ENCODE measurements at regions not wholly inside any gene's neighbourhood (a gene's known extent, or its start where the extent isn't known, plus 50 kb on each side); places are given as distances from the start of the nearest gene placed in this dataset.

DNA sequence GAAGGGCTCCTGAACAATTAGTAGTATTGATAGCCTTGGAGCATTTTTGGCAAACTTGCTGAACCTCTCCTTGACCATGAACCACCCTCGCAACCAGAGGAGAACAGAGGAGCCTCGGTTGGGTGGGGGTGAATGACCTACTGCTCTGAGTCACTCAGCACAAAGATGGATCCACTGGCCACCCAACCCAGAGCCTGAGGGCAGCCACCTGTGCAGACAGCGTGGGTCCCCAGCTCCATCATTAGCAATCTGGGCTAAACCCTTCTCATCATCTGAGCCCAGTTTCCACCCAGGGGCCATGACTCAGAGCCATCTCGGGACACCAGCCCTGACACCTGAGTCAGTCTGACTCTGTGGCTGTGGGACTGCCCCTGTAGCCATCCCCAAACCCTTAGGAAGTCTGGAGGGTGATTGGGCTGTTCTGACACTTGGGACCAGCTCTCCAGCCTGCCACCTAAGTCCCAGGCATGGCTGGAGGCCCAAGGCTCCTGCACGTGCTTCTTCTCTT is 171.8 kb upstream of the GPR26 start:
- H3K27me3 ChIP-seq: peaks cover 0 to 38% of the 10 kb centered on the region in 2 donors
- H3K36me3 ChIP-seq: no peaks in the 10 kb centered on the region
- H3K4me1 ChIP-seq: no peaks in the 10 kb centered on the region
- TF ChIP-seq, protein P1, sequence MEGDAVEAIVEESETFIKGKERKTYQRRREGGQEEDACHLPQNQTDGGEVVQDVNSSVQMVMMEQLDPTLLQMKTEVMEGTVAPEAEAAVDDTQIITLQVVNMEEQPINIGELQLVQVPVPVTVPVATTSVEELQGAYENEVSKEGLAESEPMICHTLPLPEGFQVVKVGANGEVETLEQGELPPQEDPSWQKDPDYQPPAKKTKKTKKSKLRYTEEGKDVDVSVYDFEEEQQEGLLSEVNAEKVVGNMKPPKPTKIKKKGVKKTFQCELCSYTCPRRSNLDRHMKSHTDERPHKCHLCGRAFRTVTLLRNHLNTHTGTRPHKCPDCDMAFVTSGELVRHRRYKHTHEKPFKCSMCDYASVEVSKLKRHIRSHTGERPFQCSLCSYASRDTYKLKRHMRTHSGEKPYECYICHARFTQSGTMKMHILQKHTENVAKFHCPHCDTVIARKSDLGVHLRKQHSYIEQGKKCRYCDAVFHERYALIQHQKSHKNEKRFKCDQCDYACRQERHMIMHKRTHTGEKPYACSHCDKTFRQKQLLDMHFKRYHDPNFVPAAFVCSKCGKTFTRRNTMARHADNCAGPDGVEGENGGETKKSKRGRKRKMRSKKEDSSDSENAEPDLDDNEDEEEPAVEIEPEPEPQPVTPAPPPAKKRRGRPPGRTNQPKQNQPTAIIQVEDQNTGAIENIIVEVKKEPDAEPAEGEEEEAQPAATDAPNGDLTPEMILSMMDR (IDR thresholded peaks at IDR 0.05): no peak
- no peak overlapping the region for H3K4me3 ChIP-seq
- no peak for DNase-seq
- intact Hi-C loops (cut with DNase I): no loop called here
- no peak overlapping the region for H3K27ac ChIP-seq
- no peak for ATAC-seq
- H3K9me3 ChIP-seq: no peaks in the 10 kb centered on the region

DNA sequence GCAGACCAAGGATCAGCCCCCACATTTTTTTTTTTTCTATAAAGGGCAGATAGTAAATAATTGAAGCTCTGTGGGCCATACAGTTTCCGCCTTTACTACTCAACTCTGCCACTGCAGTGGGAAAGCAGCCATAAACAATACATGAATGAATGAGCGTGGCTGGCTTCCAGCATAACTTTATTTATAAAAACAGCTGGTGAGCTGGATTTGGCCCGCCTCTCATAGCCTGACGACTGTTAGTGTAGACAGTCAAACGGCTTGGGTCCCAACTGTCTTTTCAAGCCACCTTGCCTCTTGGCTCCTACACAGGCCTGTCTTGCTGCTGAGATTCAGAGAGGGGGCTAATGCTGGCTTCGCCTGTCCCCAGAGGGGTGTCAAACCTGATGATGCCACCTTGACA is 169.8 kb upstream of the GPR26 start:
- DNase-seq: peak in 2 of 4 donors; percentile 51 to 61
- TF ChIP-seq, protein P1 (IDR thresholded peaks at IDR 0.05): no peak

DNA sequence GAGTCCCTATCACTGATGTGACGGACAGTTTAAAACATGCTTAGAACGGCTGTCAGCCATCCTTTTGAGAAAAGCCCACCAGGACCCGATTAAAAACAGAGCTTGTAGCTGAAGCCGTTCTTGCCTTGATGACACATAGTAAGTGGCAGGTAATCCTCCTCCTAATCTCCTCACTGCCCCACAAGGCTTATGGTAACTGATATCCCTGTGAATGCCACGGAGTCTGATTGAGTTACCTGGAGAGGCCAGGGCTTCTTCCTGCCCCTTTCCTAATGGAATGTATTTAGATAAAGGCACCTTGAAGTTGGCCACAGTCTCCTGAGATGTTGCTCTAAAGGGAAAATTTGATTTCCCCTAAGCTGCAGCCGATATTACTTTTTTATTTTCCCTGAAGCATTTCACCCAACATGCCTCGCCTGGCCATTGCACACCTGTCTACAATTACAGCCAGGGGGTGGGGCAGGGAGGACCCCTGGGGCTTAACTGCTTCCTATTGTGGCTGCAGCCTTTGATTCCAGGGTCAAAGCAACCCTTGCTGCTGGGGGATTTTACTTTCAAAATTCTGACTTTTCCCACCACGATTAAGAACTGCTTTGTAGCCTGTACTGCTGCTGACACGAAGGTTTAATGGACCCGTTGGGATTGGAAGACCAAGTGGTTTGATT is 169.0 kb upstream of the GPR26 start:
- DNase-seq: no peak
- Histone ChIP-seq H3K36me3 (no peaks in the 10 kb centered on the region), H3K9me3 (no peaks in the 10 kb centered on the region), H3K27me3 (peaks cover 0 to 11% of the 10 kb centered on the region in 2 donors), H3K4me3 (no peak overlapping the region), H3K4me1 (no peaks in the 10 kb centered on the region), H3K27ac (no peak overlapping the region)
- intact Hi-C loops (cut with DNase I): no loop called here
- TF ChIP-seq, protein P1 (IDR thresholded peaks at IDR 0.05): no peak
- no peak for ATAC-seq

More for the DNA sequence above, 169.8 kb upstream of the GPR26 start:
- peaks cover 0 to 18% of the 10 kb centered on the region in 2 donors for H3K27me3 ChIP-seq
- ATAC-seq: no peak
- no peaks in the 10 kb centered on the region for H3K4me1 ChIP-seq
- H3K9me3 ChIP-seq: no peaks in the 10 kb centered on the region
- H3K36me3 ChIP-seq: no peaks in the 10 kb centered on the region
- no peak overlapping the region for H3K4me3 ChIP-seq
- intact Hi-C loops (cut with DNase I): no loop called here
- H3K27ac ChIP-seq: no peak overlapping the region

DNA sequence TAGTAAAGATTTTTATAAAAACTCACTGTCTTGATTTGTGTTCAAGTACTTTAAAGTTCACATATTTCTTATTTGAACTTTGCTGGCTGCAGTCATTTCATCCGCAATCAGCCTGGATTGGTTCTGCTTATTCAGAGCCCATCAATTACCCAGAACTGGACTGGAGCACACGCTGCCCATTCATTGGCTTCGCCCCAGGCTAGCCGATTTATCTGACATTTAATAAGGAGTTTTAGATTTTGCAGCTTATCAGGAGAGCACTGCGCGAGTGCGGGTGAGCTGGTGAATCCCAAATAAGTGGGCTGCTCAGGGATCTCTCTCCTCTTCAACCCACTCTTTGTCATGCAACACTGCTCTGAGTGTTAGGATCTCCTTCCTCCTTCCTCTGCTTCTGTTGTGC is 166.0 kb upstream of the GPR26 start:
- no peaks in the 10 kb centered on the region for H3K27me3 ChIP-seq
- H3K4me3 ChIP-seq: no peak overlapping the region
- TF ChIP-seq, protein P1 (IDR thresholded peaks at IDR 0.05): no peak
- ATAC-seq (no peak), DNase-seq (no peak)
- H3K27ac ChIP-seq: no peak overlapping the region
- no peaks in the 10 kb centered on the region for H3K9me3 ChIP-seq
- H3K36me3 ChIP-seq: no peaks in the 10 kb centered on the region
- H3K4me1 ChIP-seq: no peaks in the 10 kb centered on the region
- intact Hi-C loops (cut with DNase I): no loop called here

DNA sequence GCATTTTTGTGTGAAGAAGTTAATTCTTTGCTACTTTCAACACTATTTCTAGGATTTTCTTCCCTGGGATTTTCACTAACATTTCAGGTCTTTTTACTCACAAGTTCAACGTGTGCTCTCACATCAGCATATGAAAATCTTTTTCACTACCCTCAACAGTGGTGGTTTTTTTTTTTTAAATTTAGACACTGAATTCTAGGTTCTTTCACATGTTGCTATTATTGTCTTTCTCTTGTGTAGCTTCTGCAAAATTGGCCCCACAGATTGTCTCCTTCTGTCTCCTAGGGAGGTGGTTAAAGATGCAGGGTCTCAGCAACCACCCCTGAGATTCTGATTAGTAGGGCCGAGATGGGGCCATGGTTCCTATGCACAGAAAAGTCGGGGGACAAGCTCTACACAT is 165.0 kb upstream of the GPR26 start:
- no peak for ATAC-seq
- intact Hi-C loops (cut with DNase I): no loop called here

More for the DNA sequence above, 165.0 kb upstream of the GPR26 start:
- no peaks in the 10 kb centered on the region for H3K27me3 ChIP-seq
- no peaks in the 10 kb centered on the region for H3K4me1 ChIP-seq
- no peaks in the 10 kb centered on the region for H3K36me3 ChIP-seq
- no peak for DNase-seq
- no peak overlapping the region for H3K4me3 ChIP-seq
- TF ChIP-seq, protein P1 (IDR thresholded peaks at IDR 0.05): no peak
- H3K27ac ChIP-seq: no peak overlapping the region
- H3K9me3 ChIP-seq: no peaks in the 10 kb centered on the region

Measured in left lung (tissue), 4 donors.